Endothelial cell (in vitro differentiated cells): ENCODE measurements at regions not wholly inside any gene's neighbourhood (a gene's known extent, or its start where the extent isn't known, plus 50 kb on each side); places are given as distances from the start of the nearest gene placed in this dataset.
A peak's percentile ranks its signal among the peaks of the same experiment; 100 is the strongest.

ENCODE experiments used
- DNase-seq: peaks from one replicate; pipeline ENCODE4 v3.0.0; 2021; ENCODE audit warnings: low spot score
- H3K27ac Mint-ChIP-seq: one replicate; pipeline ENCODE4 v1.8.0; 2021; ENCODE audit warnings: mixed read lengths, inconsistent platforms; ENCODE audit not compliant: unreplicated experiment
- H3K27me3 Mint-ChIP-seq: one replicate; pipeline ENCODE4 v1.8.0; 2021; ENCODE audit warnings: mild to moderate bottlenecking, moderate library complexity, mixed read lengths, inconsistent platforms; ENCODE audit not compliant: unreplicated experiment
- H3K36me3 Mint-ChIP-seq: one replicate; pipeline ENCODE4 v1.8.0; 2021; ENCODE audit warnings: mild to moderate bottlenecking, low read depth, mixed read lengths, inconsistent platforms; ENCODE audit not compliant: unreplicated experiment
- H3K4me1 Mint-ChIP-seq: one replicate; pipeline ENCODE4 v1.8.0; 2021; ENCODE audit warnings: mild to moderate bottlenecking, mixed read lengths, inconsistent platforms; ENCODE audit not compliant: unreplicated experiment
- H3K4me3 Mint-ChIP-seq: one replicate; pipeline ENCODE4 v1.8.0; 2021; ENCODE audit warnings: mild to moderate bottlenecking, mixed read lengths, inconsistent platforms; ENCODE audit not compliant: unreplicated experiment
- H3K9me3 Mint-ChIP-seq: one replicate; pipeline ENCODE4 v1.8.0; 2021; ENCODE audit warnings: mixed read lengths, inconsistent platforms; ENCODE audit not compliant: unreplicated experiment
- CTCF ChIP-seq: fragments of 200-600 bp; sonication (generic); IDR thresholded peaks from one replicate; pipeline ENCODE4 v1.5.0; 2021; ENCODE audit warnings: antibody characterized with exemption; ENCODE audit not compliant: unreplicated experiment

GRCh38 chr5:124948062-124948753, 201.8 kb upstream of the ZNF608 start:
- Mint-ChIP-seq H3K27me3 (no peaks in the 10 kb centered on the region), H3K27ac (no peak overlapping the region), H3K4me1 (peaks cover 13% of the 10 kb centered on the region), H3K4me3 (no peak overlapping the region), H3K36me3 (no peaks in the 10 kb centered on the region), H3K9me3 (no peaks in the 10 kb centered on the region)
- peak; percentile 4 for DNase-seq
- no peak for TF ChIP-seq CTCF

GRCh38 chr5:124948754-124949275, 202.4 kb upstream of the ZNF608 start:
- H3K27ac Mint-ChIP-seq: peak overlapping the region; percentile 86
- H3K4me3 Mint-ChIP-seq: no peak overlapping the region
- DNase-seq: no peak
- H3K27me3 Mint-ChIP-seq: no peaks in the 10 kb centered on the region
- no peaks in the 10 kb centered on the region for H3K36me3 Mint-ChIP-seq
- H3K4me1 Mint-ChIP-seq: peaks cover 13% of the 10 kb centered on the region
- no peak for TF ChIP-seq CTCF
- H3K9me3 Mint-ChIP-seq: no peaks in the 10 kb centered on the region

GRCh38 chr5:124949862-124950261, 203.4 kb upstream of the ZNF608 start:
- Mint-ChIP-seq H3K27me3 (no peaks in the 10 kb centered on the region), H3K36me3 (no peaks in the 10 kb centered on the region), H3K4me3 (no peak overlapping the region), H3K27ac (no peak overlapping the region), H3K9me3 (no peaks in the 10 kb centered on the region), H3K4me1 (peaks cover 13% of the 10 kb centered on the region)
- TF ChIP-seq CTCF: no peak
- no peak for DNase-seq

GRCh38 chr5:124951105-124951504, 204.7 kb upstream of the ZNF608 start:
- TF ChIP-seq CTCF: no peak
- Mint-ChIP-seq H3K27me3 (no peaks in the 10 kb centered on the region), H3K27ac (no peak overlapping the region), H3K4me1 (peaks cover 13% of the 10 kb centered on the region), H3K36me3 (no peaks in the 10 kb centered on the region), H3K9me3 (no peaks in the 10 kb centered on the region), H3K4me3 (no peak overlapping the region)
- DNase-seq: no peak

GRCh38 chr5:124951661-124952060, 205.2 kb upstream of the ZNF608 start:
- no peaks in the 10 kb centered on the region for H3K36me3 Mint-ChIP-seq
- H3K27me3 Mint-ChIP-seq: no peaks in the 10 kb centered on the region
- no peak for TF ChIP-seq CTCF
- no peak overlapping the region for H3K4me3 Mint-ChIP-seq
- H3K9me3 Mint-ChIP-seq: no peaks in the 10 kb centered on the region
- peaks cover 13% of the 10 kb centered on the region for H3K4me1 Mint-ChIP-seq
- no peak for DNase-seq
- no peak overlapping the region for H3K27ac Mint-ChIP-seq
